IMR-90 (cell line): ENCODE measurements at regions not wholly inside any gene's neighbourhood (a gene's known extent, or its start where the extent isn't known, plus 50 kb on each side); places are given as distances from the start of the nearest gene placed in this dataset.

Experiments
- ATAC-seq: fragments of 200-7000 bp; cut with Tn5 transposase; 2 replicates; pipeline ENCODE4 v1.9.1; 2020; ENCODE audit warnings: low read depth, mild to moderate bottlenecking, moderate library complexity
- BruUV-seq: library from RNA; stranded (reverse); fragments of 400-500 nt; replicated peaks from 2 replicates; lab custom pipeline; 2021; lab: Mats Ljungman, UMichigan
- CTCF ChIA-PET: fragments of 300-600 bp; formaldehyde crosslinking; extraction: SDS; loops from one replicate; lab custom pipeline; 2021; ENCODE audit warnings: antibody characterized with exemption; lab: Yijun Ruan, JAX
- POLR2A ChIA-PET: fragments of 300-600 bp; sonication (Branson Sonifier 250); formaldehyde crosslinking; loops from one replicate; lab custom pipeline; 2022; ENCODE audit warnings: antibody characterized with exemption; ENCODE audit not compliant: unreplicated experiment; lab: Charles Lee
- DNase-seq: peaks from one replicate; pipeline ENCODE4 v3.0.0; 2013
- H2AFZ ChIP-seq: replicated peaks from 2 replicates; pipeline ENCODE3; 2013; ENCODE audit warnings: low read length, mild to moderate bottlenecking; ENCODE audit not compliant: poor library complexity
- H2AK5ac ChIP-seq: 2 replicates; pipeline ENCODE4 v1.6.1; 2013; ENCODE audit warnings: low read depth, low read length, inconsistent platforms
- H2AK9ac ChIP-seq: replicated peaks from 2 replicates; pipeline ENCODE3; 2013; ENCODE audit warnings: mild to moderate bottlenecking, low read depth, low read length, moderate library complexity; ENCODE audit not compliant: poor library complexity
- H2BK120ac ChIP-seq: 2 replicates; pipeline ENCODE4 v1.6.1; 2013; ENCODE audit warnings: low read depth, low read length, inconsistent platforms
- H2BK15ac ChIP-seq: 3 replicates; pipeline ENCODE4 v1.6.1; 2013; ENCODE audit warnings: low read depth, low read length, inconsistent platforms
- H2BK20ac ChIP-seq: 2 replicates; pipeline ENCODE4 v1.6.1; 2013; ENCODE audit warnings: low read depth, mild to moderate bottlenecking, inconsistent platforms, low read length, moderate library complexity
- H2BK5ac ChIP-seq: 2 replicates; pipeline ENCODE4 v1.6.1; 2013; ENCODE audit warnings: mild to moderate bottlenecking, low read depth, low read length, inconsistent platforms; ENCODE audit not compliant: poor library complexity, severe bottlenecking
- H3K14ac ChIP-seq: replicated peaks from 2 replicates; pipeline ENCODE4 v1.6.1; 2013; ENCODE audit warnings: low read depth, low read length, inconsistent platforms
- H3K18ac ChIP-seq: 2 replicates; pipeline ENCODE4 v1.6.1; 2013; ENCODE audit warnings: low read depth, low read length, control low read depth
- H3K23ac ChIP-seq: 2 replicates; pipeline ENCODE4 v1.6.1; 2013; ENCODE audit warnings: low read depth, low read length, inconsistent platforms
- H3K27ac ChIP-seq: 2 replicates; pipeline ENCODE4 v1.5.1; 2013; ENCODE audit warnings: mild to moderate bottlenecking, control low read depth, low read length; ENCODE audit not compliant: insufficient read depth
- H3K27me3 ChIP-seq: 2 replicates; pipeline ENCODE4 v1.6.1; 2013; ENCODE audit warnings: low read length; ENCODE audit not compliant: control insufficient read depth, insufficient read depth
- H3K36me3 ChIP-seq: 2 replicates; pipeline ENCODE4 v1.6.1; 2013; ENCODE audit warnings: low read length, mixed read lengths; ENCODE audit not compliant: control insufficient read depth, insufficient read depth
- H3K4ac ChIP-seq: 2 replicates; pipeline ENCODE4 v1.6.1; 2013; ENCODE audit warnings: low read depth, low read length, inconsistent platforms
- H3K4me1 ChIP-seq: 2 replicates; pipeline ENCODE4 v1.6.1; 2013; ENCODE audit warnings: low read length, mixed read lengths; ENCODE audit not compliant: control insufficient read depth, insufficient read depth
- H3K4me2 ChIP-seq: 2 replicates; pipeline ENCODE4 v1.6.1; 2013; ENCODE audit warnings: low read depth, mild to moderate bottlenecking, control low read depth, low read length, moderate library complexity
- H3K4me3 ChIP-seq: 2 replicates; pipeline ENCODE4 v1.5.1; 2013; ENCODE audit warnings: low read depth, mild to moderate bottlenecking, control low read depth, low read length, moderate library complexity; ENCODE audit not compliant: insufficient read depth
- H3K56ac ChIP-seq: 2 replicates; pipeline ENCODE4 v1.6.1; 2013; ENCODE audit warnings: low read length, inconsistent platforms; ENCODE audit not compliant: insufficient read depth; ENCODE audit errors: extremely low read depth
- H3K79me1 ChIP-seq, 2 experiments: 2 replicates each; pipeline ENCODE4 v1.6.1; 2013; ENCODE audit warnings: low read length in 2 of 2, inconsistent platforms in 1 of 2, low read depth in 1 of 2
- H3K9ac ChIP-seq: 2 replicates; pipeline ENCODE4 v1.6.1; 2013; ENCODE audit warnings: low read depth, low read length, control low read depth
- H3K9me1 ChIP-seq: 2 replicates; pipeline ENCODE4 v1.6.1; 2013; ENCODE audit warnings: low read length, inconsistent platforms; ENCODE audit not compliant: insufficient read depth
- H3K9me3 ChIP-seq: 2 replicates; pipeline ENCODE4 v1.6.1; 2013; ENCODE audit warnings: low read length; ENCODE audit not compliant: control insufficient read depth, insufficient read depth
- H4K20me1 ChIP-seq: 2 replicates; pipeline ENCODE4 v1.6.1; 2013; ENCODE audit warnings: low read length, inconsistent platforms; ENCODE audit not compliant: insufficient read depth
- H4K5ac ChIP-seq: 2 replicates; pipeline ENCODE4 v1.6.1; 2013; ENCODE audit warnings: mild to moderate bottlenecking, low read depth, low read length, control low read depth
- H4K8ac ChIP-seq, 2 experiments: 2 replicates each; pipeline ENCODE4 v1.6.1; 2013; ENCODE audit warnings: low read depth in 2 of 2, low read length in 2 of 2, control low read depth in 1 of 2, inconsistent platforms in 1 of 2
- H4K91ac ChIP-seq: 2 replicates; pipeline ENCODE4 v1.6.1; 2013; ENCODE audit warnings: low read depth, low read length, inconsistent platforms; ENCODE audit not compliant: insufficient read depth
- CEBPB ChIP-seq: IDR thresholded peaks from 2 replicates; pipeline ENCODE4 v1.6.1; 2012; ENCODE audit warnings: low read depth, low read length, improper control_type of control experiment
- CHD1 ChIP-seq: IDR thresholded peaks from 2 replicates; pipeline ENCODE4 v1.6.1; 2012; ENCODE audit warnings: low read depth, low read length, improper control_type of control experiment
- CTCF ChIP-seq: conservative IDR thresholded peaks from 2 replicates; pipeline ENCODE4 v1.5.1; 2012; ENCODE audit warnings: mild to moderate bottlenecking, low read depth, low read length, improper control_type of control experiment
- FOS ChIP-seq: fragments of 150-350 bp; IDR thresholded peaks from 2 replicates; pipeline ENCODE4 v1.6.1; 2016; ENCODE audit warnings: low read depth, low read length
- MAZ ChIP-seq: IDR thresholded peaks from 2 replicates; pipeline ENCODE4 v1.6.1; 2012; ENCODE audit warnings: low read depth, mild to moderate bottlenecking, low read length, improper control_type of control experiment, moderate library complexity, borderline replicate concordance
- NFE2L2 ChIP-seq: fragments of 150-350 bp; IDR thresholded peaks from 2 replicates; pipeline ENCODE4 v1.6.1; 2016; ENCODE audit warnings: low read depth, mild to moderate bottlenecking, low read length
- RCOR1 ChIP-seq: IDR thresholded peaks from 2 replicates; pipeline ENCODE4 v1.6.1; 2012; ENCODE audit warnings: mild to moderate bottlenecking, low read length, improper control_type of control experiment; ENCODE audit not compliant: insufficient replicate concordance
- RFX5 ChIP-seq: IDR thresholded peaks from 2 replicates; pipeline ENCODE4 v1.8.0; 2012; ENCODE audit warnings: low read depth, mild to moderate bottlenecking, low read length, moderate library complexity
- SMC3 ChIP-seq: fragments of 150-350 bp; IDR thresholded peaks from 2 replicates; pipeline ENCODE4 v1.6.1; 2016; ENCODE audit warnings: low read depth, mild to moderate bottlenecking, antibody characterized with exemption, low read length, moderate library complexity
- WGBS, 2 experiments: methylation state at CpG; one replicate each; pipeline versions ENCODE4 v1.1.5 to v1.1.7; 2013; ENCODE audit warnings: missing lambda C conversion rate in 2 of 2; ENCODE audit not compliant: insufficient read length in 1 of 2; ENCODE audit errors: extremely low coverage in 2 of 2; 5-methylcytosine and 5-hydroxymethylcytosine counted together
- dilution Hi-C: fragments of 300-500 bp; cut with HindIII; formaldehyde crosslinking; loops from one replicate; pipeline ENCODE4 v1.14.3; 2018; ENCODE audit warnings: low sequenced_read_pairs; ENCODE audit not compliant: unreplicated experiment
- in situ Hi-C: fragments of 300-500 bp; cut with MboI; formaldehyde crosslinking; loops from 3 replicates; pipeline ENCODE4 v1.14.3; 2019; ENCODE audit warnings: low sequenced_read_pairs, inconsistent platforms, mixed read lengths
- intact Hi-C: fragments of 100-400 bp; cut with micrococcal nuclease; formaldehyde crosslinking; loops from 2 replicates; pipeline ENCODE4 v1.10.0; 2022
- TF ChIP-seq, protein P1 (sequence below): fragments of 150-350 bp; IDR thresholded peaks from 2 replicates; pipeline ENCODE4 v1.6.1; 2016; ENCODE audit warnings: low read depth, mild to moderate bottlenecking, low read length, moderate library complexity, borderline replicate concordance

GRCh38 chr5:50593681-50594080, 72.8 kb upstream of the PARP8 start:
- H3K79me1 ChIP-seq, result no peaks in the 10 kb centered on the region
- CTCF ChIA-PET, result no interaction called here
- no CpG with 5 or more reads among the region's 1 CpG for WGBS, 2 experiments

More at GRCh38 chr5:50593681-50594080, 72.8 kb upstream of the PARP8 start:
- no peak overlapping the region for H3K4me2 ChIP-seq
- no peak for TF ChIP-seq SMC3
- TF ChIP-seq FOS, result no peak
- TF ChIP-seq MAZ, result no peak
- TF ChIP-seq RCOR1, result no peak
- TF ChIP-seq, protein P1, sequence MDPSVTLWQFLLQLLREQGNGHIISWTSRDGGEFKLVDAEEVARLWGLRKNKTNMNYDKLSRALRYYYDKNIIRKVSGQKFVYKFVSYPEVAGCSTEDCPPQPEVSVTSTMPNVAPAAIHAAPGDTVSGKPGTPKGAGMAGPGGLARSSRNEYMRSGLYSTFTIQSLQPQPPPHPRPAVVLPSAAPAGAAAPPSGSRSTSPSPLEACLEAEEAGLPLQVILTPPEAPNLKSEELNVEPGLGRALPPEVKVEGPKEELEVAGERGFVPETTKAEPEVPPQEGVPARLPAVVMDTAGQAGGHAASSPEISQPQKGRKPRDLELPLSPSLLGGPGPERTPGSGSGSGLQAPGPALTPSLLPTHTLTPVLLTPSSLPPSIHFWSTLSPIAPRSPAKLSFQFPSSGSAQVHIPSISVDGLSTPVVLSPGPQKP, result no peak
- TF ChIP-seq RFX5, result no peak
- TF ChIP-seq CTCF, result no peak
- TF ChIP-seq CHD1, result no peak
- no peak for TF ChIP-seq NFE2L2
- no peak for TF ChIP-seq CEBPB
- no peak overlapping the region for H3K56ac ChIP-seq
- no peaks in the 10 kb centered on the region for H3K9me1 ChIP-seq
- intact Hi-C loops, result no loop called here
- peak overlapping the region; percentile 90 for H2BK120ac ChIP-seq
- DNase-seq (no peak), ATAC-seq (no peak)
- no peak overlapping the region for H4K5ac ChIP-seq
- H3K27ac ChIP-seq, result no peak overlapping the region
- H3K9ac ChIP-seq, result no peak overlapping the region
- peak overlapping the region; percentile 42; the same call in 1 of the 2 replicates for H3K23ac ChIP-seq
- peak overlapping the region; percentile 76 for H3K14ac ChIP-seq
- BruUV-seq, result no TSS peak
- no peaks in the 10 kb centered on the region for H3K36me3 ChIP-seq
- H3K4me1 ChIP-seq, result peaks cover 3% of the 10 kb centered on the region; the same call in 1 of the 2 replicates
- H2BK5ac ChIP-seq, result peak overlapping the region; percentile 65
- no peak overlapping the region for H3K4me3 ChIP-seq
- H2AK9ac ChIP-seq, result no peak overlapping the region
- no peaks in the 10 kb centered on the region for H4K20me1 ChIP-seq
- H3K18ac ChIP-seq, result peak overlapping the region; percentile 80; the same call in 1 of the 2 replicates
- peak overlapping the region; percentile 85 for H2BK20ac ChIP-seq
- dilution Hi-C loops, result no loop called here
- peak overlapping the region; percentile 75; the same call in 1 of the 3 replicates for H2BK15ac ChIP-seq
- H3K27me3 ChIP-seq, result no peaks in the 10 kb centered on the region
- POLR2A ChIA-PET, result no interaction called here
- 0 out of 4 replicates have a peak overlapping the region, but pooled peaks of 1 of the 2 experiments have one; percentile 47 for H4K8ac ChIP-seq
- no peak overlapping the region for H4K91ac ChIP-seq
- no peaks in the 10 kb centered on the region for H3K9me3 ChIP-seq
- in situ Hi-C loops, result no loop called here
- peak overlapping the region; percentile 72; the same call in 1 of the 2 replicates for H3K4ac ChIP-seq
- H2AFZ ChIP-seq, result no peak overlapping the region
- H2AK5ac ChIP-seq, result no peak overlapping the region
